HCT116 (cell line): ENCODE measurements at regions not wholly inside any gene's neighbourhood (a gene's known extent, or its start where the extent isn't known, plus 50 kb on each side); places are given as distances from the start of the nearest gene placed in this dataset.

ENCODE experiments used
- ATAC-seq: fragments of 200-7000 bp; cut with Tn5 transposase; 2 replicates; pipeline ENCODE4 v1.9.1; 2020; ENCODE audit warnings: mild to moderate bottlenecking, moderate library complexity
- BruUV-seq: library from RNA; stranded (reverse); fragments of 400-500 nt; replicated peaks from 2 replicates; lab custom pipeline; 2021; lab: Mats Ljungman, UMichigan
- CTCF ChIA-PET: fragments of 300-600 bp; sonication (Branson Sonifier 250); formaldehyde crosslinking; loops from one replicate; lab custom pipeline; 2021; ENCODE audit warnings: antibody characterized with exemption; lab: Charles Lee
- POLR2A ChIA-PET: fragments of 300-600, 350-600 bp; sonication (Branson Sonifier 250); formaldehyde crosslinking; loops from one replicate; lab custom pipeline; 2021; ENCODE audit warnings: antibody characterized with exemption; lab: Charles Lee
- RAD21 ChIA-PET, 2 experiments: fragments of 300-600 bp; sonication (Branson Sonifier 250); formaldehyde crosslinking; loops; one replicate each; lab custom pipeline; 2023; ENCODE audit warnings: low total read pairs in 2 of 2; ENCODE audit not compliant: uncharacterized antibody in 2 of 2, unreplicated experiment in 2 of 2, low non-redundant PET in 1 of 2; lab: Charles Lee
- DNase-seq: peaks from one replicate; pipeline ENCODE4 v3.0.0-alpha.2; 2010; ENCODE audit warnings: low read depth, low spot score
- H2AFZ ChIP-seq: fragments of 200-600 bp; shearing (Covaris generic), sonication (generic); 2 replicates; pipeline ENCODE4 v1.6.1; 2017; ENCODE audit warnings: low read depth, mixed run types, mixed read lengths, antibody characterized with exemption, low read length; ENCODE audit not compliant: poor library complexity, severe bottlenecking
- H3K27ac ChIP-seq: 2 replicates; pipeline ENCODE4 v1.5.1; 2012; ENCODE audit warnings: low read depth, low read length
- H3K27me3 ChIP-seq: fragments of 200-600 bp; sonication (generic); 2 replicates; pipeline ENCODE4 v1.6.1; 2016; ENCODE audit warnings: mixed run types, low read length, mixed read lengths; ENCODE audit not compliant: insufficient read depth
- H3K36me3 ChIP-seq, 2 experiments: fragments of 200-500 bp in 1 of 2; fragments of 200-600 bp in 1 of 2; sonication (Bioruptor generic) in 1 of 2; sonication (generic) in 1 of 2; 2 replicates each; pipeline versions ENCODE4 v1.5.1 to v1.6.1; 2014 to 2016; ENCODE audit warnings: low read length in 2 of 2, inconsistent platforms in 1 of 2, mixed read lengths in 1 of 2, mixed run types in 1 of 2; ENCODE audit not compliant: insufficient read depth in 2 of 2, control insufficient read depth in 1 of 2
- H3K4me1 ChIP-seq, 2 experiments: fragments of 200-600 bp in 1 of 2; sonication (generic) in 1 of 2; 2 replicates each; pipeline versions ENCODE4 v1.5.1 to v1.6.1; 2012 to 2017; ENCODE audit warnings: low read length in 2 of 2, inconsistent platforms in 1 of 2, mild to moderate bottlenecking in 1 of 2, mixed read lengths in 1 of 2, mixed run types in 1 of 2, moderate library complexity in 1 of 2; ENCODE audit not compliant: insufficient read depth in 2 of 2, control insufficient read depth in 1 of 2
- H3K4me2 ChIP-seq: fragments of 200-600 bp; sonication (generic); 2 replicates; pipeline ENCODE4 v1.6.1; 2017; ENCODE audit warnings: mixed run types, low read length, mixed read lengths
- H3K4me3 ChIP-seq, 2 experiments: fragments of 200-600 bp in 1 of 2; sonication (generic) in 1 of 2; replicated peaks in 1 of 2; 2 replicates each; pipeline ENCODE4 v1.5.1; 2011 to 2016; ENCODE audit warnings: low read length in 2 of 2, control low read depth in 1 of 2, low read depth in 1 of 2, mild to moderate bottlenecking in 1 of 2, mixed read lengths in 1 of 2, mixed run types in 1 of 2
- H3K79me2 ChIP-seq: fragments of 200-600 bp; sonication (generic); 2 replicates; pipeline ENCODE4 v1.6.1; 2017; ENCODE audit warnings: mild to moderate bottlenecking, mixed run types, low read length, moderate library complexity, mixed read lengths; ENCODE audit not compliant: insufficient read depth
- H3K9ac ChIP-seq: fragments of 200-600 bp; sonication (generic); 2 replicates; pipeline ENCODE4 v1.6.1; 2016; ENCODE audit warnings: low read length, mixed read lengths
- H3K9me2 ChIP-seq: fragments of 200-600 bp; sonication (generic), shearing (Covaris generic); 2 replicates; pipeline ENCODE4 v1.6.1; 2017; ENCODE audit warnings: mixed run types, mild to moderate bottlenecking, moderate library complexity; ENCODE audit not compliant: insufficient read depth
- H3K9me3 ChIP-seq, 2 experiments: fragments of 200-500 bp in 1 of 2; fragments of 200-600 bp in 1 of 2; sonication (Bioruptor generic) in 1 of 2; sonication (generic) in 1 of 2; 2 replicates each; pipeline ENCODE4 v1.6.1; 2014 to 2017; ENCODE audit warnings: low read length in 2 of 2, mixed read lengths in 2 of 2, inconsistent platforms in 1 of 2, low read depth in 1 of 2, mild to moderate bottlenecking in 1 of 2, mixed run types in 1 of 2, moderate library complexity in 1 of 2; ENCODE audit not compliant: control insufficient read depth in 1 of 2, insufficient read depth in 1 of 2
- H4K20me1 ChIP-seq: fragments of 200-600 bp; sonication (generic), shearing (Covaris generic); 2 replicates; pipeline ENCODE4 v1.6.1; 2017; ENCODE audit warnings: mixed run types, mild to moderate bottlenecking, moderate library complexity; ENCODE audit not compliant: insufficient read depth
- CTCF ChIP-seq, 3 experiments: fragments of 200-600 bp in 1 of 3; sonication (generic) in 1 of 3; IDR thresholded peaks in 2 of 3; conservative IDR thresholded peaks in 1 of 3; 2 replicates each; pipeline ENCODE4 v1.5.1; 2012 to 2017; ENCODE audit warnings: low read depth in 2 of 3, low read length in 2 of 3, antibody characterized with exemption in 1 of 3, borderline replicate concordance in 1 of 3, control low read depth in 1 of 3, mild to moderate bottlenecking in 1 of 3, mixed read lengths in 1 of 3, mixed run types in 1 of 3, moderate library complexity in 1 of 3; ENCODE audit not compliant: insufficient read depth in 1 of 3
- EGR1 ChIP-seq: IDR thresholded peaks from 2 replicates; pipeline ENCODE4 v1.6.1; 2012; ENCODE audit warnings: low read depth
- ELF1 ChIP-seq: IDR thresholded peaks from 2 replicates; pipeline ENCODE4 v1.6.1; 2012; ENCODE audit warnings: low read depth, borderline replicate concordance
- EZH2 ChIP-seq: fragments of 200-600 bp; sonication (generic); IDR thresholded peaks from 2 replicates; pipeline ENCODE4 v1.6.1; 2017; ENCODE audit warnings: antibody characterized with exemption, mixed run types
- EZH2phosphoT487 ChIP-seq: fragments of 200-600 bp; IDR thresholded peaks from 2 replicates; pipeline ENCODE4 v1.6.1; 2018; ENCODE audit warnings: antibody characterized with exemption, borderline replicate concordance
- JUND ChIP-seq: IDR thresholded peaks from 2 replicates; pipeline ENCODE4 v1.6.1; 2012
- POLR2A ChIP-seq: IDR thresholded peaks from 2 replicates; pipeline ENCODE4 v1.7.0; 2011; ENCODE audit warnings: borderline replicate concordance; ENCODE audit not compliant: insufficient read depth, insufficient read length; ENCODE audit errors: extremely low read depth
- POLR2AphosphoS5 ChIP-seq: IDR thresholded peaks from 2 replicates; pipeline ENCODE4 v1.6.1; 2011; ENCODE audit warnings: mild to moderate bottlenecking, low read depth, low read length, moderate library complexity
- REST ChIP-seq: IDR thresholded peaks from 2 replicates; pipeline ENCODE4 v1.6.1; 2012; ENCODE audit warnings: low read depth
- SIN3A ChIP-seq: IDR thresholded peaks from 2 replicates; pipeline ENCODE4 v1.6.1; 2012; ENCODE audit warnings: low read depth
- SP1 ChIP-seq: IDR thresholded peaks from 2 replicates; pipeline ENCODE4 v1.6.1; 2012; ENCODE audit warnings: low read depth
- SRF ChIP-seq: IDR thresholded peaks from 2 replicates; pipeline ENCODE4 v1.6.1; 2012; ENCODE audit warnings: low read depth
- TCF7L2 ChIP-seq: IDR thresholded peaks from 2 replicates; pipeline ENCODE4 v1.7.0; 2011; ENCODE audit warnings: borderline replicate concordance, inconsistent platforms; ENCODE audit not compliant: insufficient read depth, insufficient read length; ENCODE audit errors: extremely low read depth
- YY1 ChIP-seq: IDR thresholded peaks from 2 replicates; pipeline ENCODE4 v1.6.1; 2011; ENCODE audit warnings: low read length, low read depth, moderate library complexity, mild to moderate bottlenecking; ENCODE audit not compliant: insufficient replicate concordance; ENCODE audit errors: extremely low read depth
- ZFX ChIP-seq: fragments of 450-650 bp; IDR thresholded peaks from 2 replicates; pipeline ENCODE4 v1.6.1; 2017
- ZNF274 ChIP-seq: fragments of 200-500 bp; sonication (Bioruptor generic); IDR thresholded peaks from 2 replicates; pipeline ENCODE4 v1.6.1; 2014; ENCODE audit warnings: mild to moderate bottlenecking, low read depth, low read length, inconsistent platforms
- intact Hi-C: fragments of 100-400 bp; cut with micrococcal nuclease; formaldehyde crosslinking; loops from 2 replicates; pipeline ENCODE4 v1.10.0; 2022
- TF ChIP-seq, protein P1 (sequence below): IDR thresholded peaks from 2 replicates; pipeline ENCODE4 v1.6.1; 2012
- TF ChIP-seq, protein P2 (sequence below): IDR thresholded peaks from 2 replicates; pipeline ENCODE4 v1.6.1; 2012

DNA sequence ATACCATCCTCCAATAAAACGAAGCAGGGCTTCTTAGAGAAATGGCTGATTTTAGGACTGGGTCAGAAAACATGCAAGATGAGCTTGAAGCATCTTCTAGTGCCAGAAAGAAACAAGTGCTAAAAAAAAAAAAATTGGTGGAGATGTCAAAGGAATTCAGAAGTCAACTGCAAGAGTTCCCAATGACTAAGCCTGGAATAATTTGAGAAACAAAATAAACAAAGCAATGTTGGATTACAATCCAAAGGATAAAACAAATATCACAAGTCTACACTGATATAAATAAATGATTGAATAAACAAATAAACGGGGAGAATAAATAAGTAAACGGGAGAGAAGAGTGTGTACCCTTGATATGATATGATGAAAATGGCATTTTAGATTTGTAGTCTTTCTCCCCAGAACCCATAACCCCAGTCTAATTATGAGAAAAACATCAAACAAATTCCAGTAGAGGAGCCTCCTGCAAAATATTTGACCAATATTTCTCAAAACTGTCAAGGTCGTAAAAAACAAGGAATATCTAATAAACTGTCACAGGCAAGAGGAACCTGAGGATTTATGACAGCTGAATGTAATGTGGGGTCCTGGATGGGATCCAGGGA lies 63.5 kb upstream of the CCL21 start:
- H4K20me1 ChIP-seq, result no peaks in the 10 kb centered on the region
- ATAC-seq, result no peak
- H3K79me2 ChIP-seq, result no peaks in the 10 kb centered on the region
- H3K4me1 ChIP-seq, result no peaks in the 10 kb centered on the region
- POLR2A ChIA-PET, result no interaction called here
- BruUV-seq, result no TSS peak
- no peak overlapping the region for H3K9ac ChIP-seq
- no peak for TF ChIP-seq SP1
- TF ChIP-seq EZH2, result no peak
- TF ChIP-seq POLR2AphosphoS5, result no peak
- no peak for TF ChIP-seq ZNF274
- TF ChIP-seq REST, result no peak
- TF ChIP-seq POLR2A, result no peak
- TF ChIP-seq YY1, result no peak
- no peak for TF ChIP-seq SRF
- no peak for TF ChIP-seq JUND
- TF ChIP-seq ELF1, result no peak
- TF ChIP-seq, protein P1, sequence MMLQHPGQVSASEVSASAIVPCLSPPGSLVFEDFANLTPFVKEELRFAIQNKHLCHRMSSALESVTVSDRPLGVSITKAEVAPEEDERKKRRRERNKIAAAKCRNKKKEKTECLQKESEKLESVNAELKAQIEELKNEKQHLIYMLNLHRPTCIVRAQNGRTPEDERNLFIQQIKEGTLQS, result no peak
- no peak for TF ChIP-seq ZFX
- TF ChIP-seq EZH2phosphoT487, result no peak
- no peak for TF ChIP-seq TCF7L2
- no peak for TF ChIP-seq EGR1
- no peak for TF ChIP-seq CTCF (IDR thresholded peaks at IDR 0.05 in 2 of 3, conservative IDR thresholded peaks at IDR 0.05 in 1 of 3; ENCODE audit: borderline replicate concordance in 1 of 3, insufficient read depth in 1 of 3, low read depth in 2 of 3, low read length in 2 of 3)
- TF ChIP-seq SIN3A, result no peak
- TF ChIP-seq, protein P2, sequence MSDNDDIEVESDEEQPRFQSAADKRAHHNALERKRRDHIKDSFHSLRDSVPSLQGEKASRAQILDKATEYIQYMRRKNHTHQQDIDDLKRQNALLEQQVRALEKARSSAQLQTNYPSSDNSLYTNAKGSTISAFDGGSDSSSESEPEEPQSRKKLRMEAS, result no peak
- TF ChIP-seq, all 23 proteins: peak for 0
- H3K9me3 ChIP-seq, result no peaks in the 10 kb centered on the region
- CTCF ChIA-PET, result interaction anchor here (2.2 to 2.4 kb wide), 2 partner anchors 13 to 71 kb away, joined by 5 to 6 read pairs; no protein-coding TSS in a partner anchor
- DNase-seq, result no peak
- no peaks in the 10 kb centered on the region for H3K9me2 ChIP-seq
- H3K27ac ChIP-seq, result no peak overlapping the region
- H2AFZ ChIP-seq, result no peak overlapping the region
- H3K4me3 ChIP-seq, result no peak overlapping the region
- no peaks in the 10 kb centered on the region; the same call in 1 of the 2 replicates for H3K27me3 ChIP-seq
- intact Hi-C loops, result no loop called here
- no peaks in the 10 kb centered on the region for H3K36me3 ChIP-seq
- RAD21 ChIA-PET, result no interaction called here
- no peak overlapping the region for H3K4me2 ChIP-seq
